SK-N-SH (cell line): ENCODE measurements at regions not wholly inside any gene's neighbourhood (a gene's known extent, or its start where the extent isn't known, plus 50 kb on each side); places are given as distances from the start of the nearest gene placed in this dataset.
A peak's percentile ranks its signal among the peaks of the same experiment; 100 is the strongest.

Experiments used
- CTCF ChIA-PET: fragments of 300-600, 350-600 bp; formaldehyde crosslinking; extraction: SDS; loops from one replicate; lab custom pipeline; 2021; lab: Yijun Ruan, JAX
- POLR2A ChIA-PET: fragments of 350-600 bp; sonication (Branson Sonifier 250); formaldehyde crosslinking; extraction: SDS; loops from one replicate; lab custom pipeline; 2020; ENCODE audit warnings: antibody characterized with exemption, inconsistent platforms; lab: Yijun Ruan, JAX
- DNase-seq: peaks from one replicate; pipeline ENCODE4 v3.0.0; 2012
- H2AFZ ChIP-seq: fragments of 200-600 bp; sonication (generic); 2 replicates; pipeline ENCODE4 v1.8.1; 2016; ENCODE audit warnings: antibody characterized with exemption, mild to moderate bottlenecking, low read depth
- H3F3A ChIP-seq: fragments of 200-600 bp; sonication (generic); replicated peaks from 2 replicates; pipeline ENCODE3; 2016; ENCODE audit warnings: antibody characterized with exemption, mild to moderate bottlenecking; ENCODE audit not compliant: insufficient read depth
- H3K27ac ChIP-seq, 2 experiments: fragments of 200-500 bp in 1 of 2; fragments of 200-600 bp in 1 of 2; sonication (Bioruptor generic) in 1 of 2; sonication (generic), shearing (Covaris generic) in 1 of 2; 2 replicates each; pipeline versions ENCODE4 v1.5.1 to v1.6.1; 2014 to 2016; ENCODE audit warnings: low read depth in 2 of 2, inconsistent platforms in 1 of 2, low read length in 1 of 2, mild to moderate bottlenecking in 1 of 2, mixed read lengths in 1 of 2
- H3K27me3 ChIP-seq: fragments of 200-600 bp; sonication (generic), shearing (Covaris generic); 2 replicates; pipeline ENCODE4 v1.6.1; 2016; ENCODE audit warnings: mixed run types; ENCODE audit not compliant: insufficient read depth
- H3K36me3 ChIP-seq, 2 experiments: fragments of 200-500 bp in 1 of 2; fragments of 200-600 bp in 1 of 2; sonication (Bioruptor generic) in 1 of 2; sonication (generic) in 1 of 2; replicated peaks in 1 of 2; 2 replicates each; pipeline versions ENCODE3 to v1.5.1; 2014 to 2016; ENCODE audit warnings: low read length in 1 of 2, mild to moderate bottlenecking in 1 of 2; ENCODE audit not compliant: insufficient read depth in 2 of 2, control insufficient read depth in 1 of 2
- H3K4me1 ChIP-seq, 2 experiments: fragments of 200-500 bp in 1 of 2; fragments of 200-600 bp in 1 of 2; sonication (Bioruptor generic) in 1 of 2; sonication (generic), shearing (Covaris generic) in 1 of 2; 2 replicates each; pipeline versions ENCODE4 v1.5.1 to v1.6.1; 2014 to 2016; ENCODE audit warnings: low read depth in 1 of 2, low read length in 1 of 2, mixed run types in 1 of 2; ENCODE audit not compliant: insufficient read depth in 2 of 2, control insufficient read depth in 1 of 2
- H3K4me2 ChIP-seq: fragments of 200-600 bp; sonication (generic), shearing (Covaris generic); 2 replicates; pipeline ENCODE4 v1.6.1; 2017; ENCODE audit warnings: mixed run types
- H3K4me3 ChIP-seq, 2 experiments: fragments of 200-500 bp in 1 of 2; fragments of 200-600 bp in 1 of 2; sonication (Bioruptor generic) in 1 of 2; sonication (generic), shearing (Covaris generic) in 1 of 2; 2 replicates each; pipeline versions ENCODE4 v1.5.1 to v1.8.1; 2014 to 2016; ENCODE audit warnings: low read depth in 2 of 2, inconsistent platforms in 1 of 2, low read length in 1 of 2, mild to moderate bottlenecking in 1 of 2, mixed read lengths in 1 of 2, moderate library complexity in 1 of 2
- H3K79me2 ChIP-seq: fragments of 200-600 bp; sonication (generic); 2 replicates; pipeline ENCODE4 v1.8.1; 2017; ENCODE audit warnings: mild to moderate bottlenecking; ENCODE audit not compliant: insufficient read depth
- H3K9ac ChIP-seq: fragments of 200-600 bp; sonication (generic); 2 replicates; pipeline ENCODE4 v1.6.1; 2017; ENCODE audit warnings: mixed run types
- H3K9me2 ChIP-seq: fragments of 200-600 bp; sonication (generic); 2 replicates; pipeline ENCODE4 v1.6.1; 2017; ENCODE audit warnings: mixed run types
- H3K9me3 ChIP-seq: fragments of 200-600 bp; sonication (generic); 2 replicates; pipeline ENCODE4 v1.6.1; 2017; ENCODE audit warnings: mixed run types, mild to moderate bottlenecking, moderate library complexity
- H4K20me1 ChIP-seq: fragments of 200-600 bp; sonication (generic); 2 replicates; pipeline ENCODE4 v1.6.1; 2017; ENCODE audit warnings: mild to moderate bottlenecking, mixed run types; ENCODE audit not compliant: insufficient read depth
- ELF1 ChIP-seq: IDR thresholded peaks from 2 replicates; pipeline ENCODE4 v1.4.0; 2012
- EZH2phosphoT487 ChIP-seq: fragments of 200-600 bp; sonication (generic); IDR thresholded peaks from 2 replicates; pipeline ENCODE4 v1.6.1; 2017; ENCODE audit warnings: low read depth, mixed run types, mild to moderate bottlenecking, antibody characterized with exemption, moderate library complexity, borderline replicate concordance
- FOSL2 ChIP-seq: IDR thresholded peaks from 2 replicates; pipeline ENCODE4 v1.4.0; 2012; ENCODE audit warnings: low read depth, mild to moderate bottlenecking, moderate library complexity, borderline replicate concordance
- FOXJ3 ChIP-seq: sonication (generic); formaldehyde crosslinking; IDR thresholded peaks from 2 replicates; pipeline ENCODE4 v1.5.1; 2020; ENCODE audit warnings: mild to moderate bottlenecking, missing genetic modification reagents
- IRF3 ChIP-seq: fragments of 150-350 bp; IDR thresholded peaks from 2 replicates; pipeline ENCODE4 v1.6.1; 2016; ENCODE audit warnings: mild to moderate bottlenecking, low read depth, low read length
- MEF2A ChIP-seq: IDR thresholded peaks from 2 replicates; pipeline ENCODE4 v1.4.0; 2012; ENCODE audit warnings: low read depth, borderline replicate concordance
- MXI1 ChIP-seq: IDR thresholded peaks from 2 replicates; pipeline ENCODE4 v1.6.1; 2012; ENCODE audit warnings: mild to moderate bottlenecking, low read depth, low read length, improper control_type of control experiment
- NFIC ChIP-seq: IDR thresholded peaks from 2 replicates; pipeline ENCODE4 v1.4.0; 2012; ENCODE audit warnings: borderline replicate concordance
- POLR2AphosphoS5 ChIP-seq: IDR thresholded peaks from 2 replicates; pipeline ENCODE4 v1.6.1; 2012; ENCODE audit warnings: low read depth, low read length
- RCOR1 ChIP-seq: fragments of 150-350 bp; IDR thresholded peaks from 2 replicates; pipeline ENCODE4 v1.6.1; 2017; ENCODE audit warnings: antibody characterized with exemption, low read length
- REST ChIP-seq: IDR thresholded peaks from 2 replicates; pipeline ENCODE4 v1.6.1; 2012; ENCODE audit warnings: mild to moderate bottlenecking, low read depth, low read length, moderate library complexity
- SIN3A ChIP-seq: IDR thresholded peaks from 2 replicates; pipeline ENCODE4 v1.6.1; 2012; ENCODE audit warnings: low read depth, mild to moderate bottlenecking, low read length, moderate library complexity, borderline replicate concordance
- TAF1 ChIP-seq: IDR thresholded peaks from 2 replicates; pipeline ENCODE4 v1.6.1; 2012; ENCODE audit warnings: low read depth, mild to moderate bottlenecking, low read length, moderate library complexity, borderline replicate concordance
- TEAD4 ChIP-seq: IDR thresholded peaks from 2 replicates; pipeline ENCODE4 v1.4.0; 2012; ENCODE audit warnings: mild to moderate bottlenecking, borderline replicate concordance; ENCODE audit not compliant: insufficient read depth
- YY1 ChIP-seq: IDR thresholded peaks from 2 replicates; pipeline ENCODE4 v1.4.0; 2012; ENCODE audit warnings: low read depth, mild to moderate bottlenecking
- WGBS: methylation state at CpG from one replicate; pipeline ENCODE4 v1.1.6; 2017; ENCODE audit warnings: low lambda C conversion rate; 5-methylcytosine and 5-hydroxymethylcytosine counted together

GRCh38 chr3:194212845-194213331 is 76.9 kb downstream of the HES1 start (continued):
- TF ChIP-seq FOXJ3 (CRISPR knock-in tag) (0 out of 2 replicates have a peak, but pooled peaks have one; percentile 14), MXI1 (no peak), TEAD4 (no peak), RCOR1 (peak; percentile 86)

GRCh38 chr3:194215392-194215791 is 79.4 kb downstream of the HES1 start:
- 67% methylated on average over 6 of the region's 6 CpGs for WGBS
- H3K79me2 ChIP-seq = no peaks in the 10 kb centered on the region
- no peak overlapping the region for H2AFZ ChIP-seq
- ChIA-PET CTCF (interaction anchor here (2.4 kb wide), 1 partner anchor 100 kb away, joined by 7 read pairs; no protein-coding TSS in a partner anchor), POLR2A (no interaction called here)
- H3K4me2 ChIP-seq = no peak overlapping the region
- H4K20me1 ChIP-seq = no peaks in the 10 kb centered on the region
- H3K9me3 ChIP-seq = no peaks in the 10 kb centered on the region
- H3K36me3 ChIP-seq = no peaks in the 10 kb centered on the region
- H3K4me3 ChIP-seq = no peak overlapping the region
- no peak for DNase-seq
- no peaks in the 10 kb centered on the region; the same call in 1 of the 2 replicates for H3K27me3 ChIP-seq
- peaks cover 0 to 25% of the 10 kb centered on the region in 2 experiments; a peak in 3 of 4 replicates for H3K4me1 ChIP-seq
- no peak overlapping the region for H3K9ac ChIP-seq
- no peak overlapping the region for H3K27ac ChIP-seq
- no peaks in the 10 kb centered on the region for H3K9me2 ChIP-seq
- no peaks in the 10 kb centered on the region for H3F3A ChIP-seq
- TF ChIP-seq MEF2A (no peak), TAF1 (no peak), SIN3A (no peak), IRF3 (no peak), FOSL2 (no peak)

GRCh38 chr3:194218646-194219453 is 82.9 kb downstream of the HES1 start:
- H3K9me3 ChIP-seq = no peaks in the 10 kb centered on the region
- no peak overlapping the region for H3K27ac ChIP-seq
- H3K9ac ChIP-seq = no peak overlapping the region
- CTCF ChIA-PET = no interaction called here
- H3K27me3 ChIP-seq = no peaks in the 10 kb centered on the region; the same call in 1 of the 2 replicates
- no peak overlapping the region for H3K4me3 ChIP-seq
- H2AFZ ChIP-seq = no peak overlapping the region
- H3F3A ChIP-seq = no peaks in the 10 kb centered on the region
- H3K4me2 ChIP-seq = no peak overlapping the region
- H3K9me2 ChIP-seq = no peaks in the 10 kb centered on the region
- 86% methylated on average over 13 of the region's 13 CpGs for WGBS
- H3K4me1 ChIP-seq = peaks cover 0 to 13% of the 10 kb centered on the region in 2 experiments; a peak in 1 of 4 replicates
- no peak for TF ChIP-seq REST
- TF ChIP-seq TAF1 = no peak
- no peak for TF ChIP-seq EZH2phosphoT487
- no peak for TF ChIP-seq IRF3
- TF ChIP-seq NFIC = no peak
- no peak for TF ChIP-seq YY1
- no peak for TF ChIP-seq POLR2AphosphoS5
- TF ChIP-seq ELF1 = no peak
- no peak for DNase-seq
- POLR2A ChIA-PET = no interaction called here
- H4K20me1 ChIP-seq = no peaks in the 10 kb centered on the region
- no peaks in the 10 kb centered on the region for H3K79me2 ChIP-seq
- H3K36me3 ChIP-seq = no peaks in the 10 kb centered on the region
